Adrenal gland (tissue), 9 donors: ENCODE measurements at regions not wholly inside any gene's neighbourhood (a gene's known extent, or its start where the extent isn't known, plus 50 kb on each side); places are given as distances from the start of the nearest gene placed in this dataset.

ENCODE experiments used
- DNase-seq, 7 donors: peaks; one replicate each; pipeline ENCODE4 v3.0.0-alpha.2; 2019 to 2020
- H3K27ac ChIP-seq, 5 donors: fragments of 200-600 bp; sonication (generic) in 4 of 5; 1 replicate in 3 of 5; 2 replicates in 2 of 5; pipeline versions ENCODE4 v1.5.1 to v1.8.0; 2016 to 2020; ENCODE audit warnings: mild to moderate bottlenecking in 1 of 5
- H3K27me3 ChIP-seq: fragments of 200-600 bp; 2 replicates; pipeline ENCODE4 v1.8.0; 2021
- H3K36me3 ChIP-seq, 2 donors: fragments of 200-600 bp; replicated peaks in 1 of 2; 1 replicate in 1 of 2; 2 replicates in 1 of 2; pipeline versions ENCODE4 v1.5.1 to v1.8.0; 2018 to 2022
- H3K4me1 ChIP-seq, 2 donors: fragments of 200-600 bp; replicated peaks in 1 of 2; 1 replicate in 1 of 2; 2 replicates in 1 of 2; pipeline versions ENCODE4 v1.5.1 to v1.8.0; 2018 to 2021
- H3K4me3 ChIP-seq, 4 donors: fragments of 200-600 bp; sonication (generic) in 3 of 4; one replicate each; pipeline ENCODE4 v1.5.1; 2016 to 2018
- H3K9me3 ChIP-seq, 3 donors: fragments of 200-600 bp; sonication (generic) in 1 of 3; replicated peaks in 1 of 3; 1 replicate in 2 of 3; 2 replicates in 1 of 3; pipeline versions ENCODE4 v1.5.1 to v1.8.0; 2016 to 2021
- POLR2A ChIP-seq, 2 donors: fragments of 450-650 bp; IDR thresholded peaks; one replicate each; pipeline ENCODE4 v1.6.1; 2017; ENCODE audit warnings: antibody characterized with exemption in 2 of 2, mild to moderate bottlenecking in 2 of 2, moderate library complexity in 1 of 2
- WGBS, 4 donors: extraction: QIAGEN DNeasy Blood & Tissue Kit in 2 of 4; methylation state at CpG; one replicate each; pipeline versions ENCODE4 v1.1.5 to v1.1.7; 2013 to 2017; 5-methylcytosine and 5-hydroxymethylcytosine counted together
- intact Hi-C, 2 donors: fragments of 100-400 bp; cut with DNase I; formaldehyde crosslinking; loops; one replicate each; pipeline versions ENCODE4 v1.14.1 to v1.15.0; 2022 to 2023
- TF ChIP-seq, protein P1 (sequence below), 6 experiments: fragments of 450-650 bp in 4 of 6; fragments of 200-600 bp in 2 of 6; sonication (generic) in 1 of 6; IDR thresholded peaks; 1 replicate in 5 of 6; 2 replicates in 1 of 6; pipeline versions ENCODE4 v1.5.1 to v1.8.0; 2016 to 2021; ENCODE audit warnings: antibody characterized with exemption in 6 of 6, mild to moderate bottlenecking in 2 of 6, moderate library complexity in 1 of 6
- donor health status: healthy with polysubstance abuse.
- donor health status: Bipolar disorder and iron deficiency.
- donor health status: DM: yes; HTN: yes; CAD: no.
- donor health status: DM: no; HTN: no; CAD: no.
- donor health status: DM: no; HTN: no; CAD: no.

DNA sequence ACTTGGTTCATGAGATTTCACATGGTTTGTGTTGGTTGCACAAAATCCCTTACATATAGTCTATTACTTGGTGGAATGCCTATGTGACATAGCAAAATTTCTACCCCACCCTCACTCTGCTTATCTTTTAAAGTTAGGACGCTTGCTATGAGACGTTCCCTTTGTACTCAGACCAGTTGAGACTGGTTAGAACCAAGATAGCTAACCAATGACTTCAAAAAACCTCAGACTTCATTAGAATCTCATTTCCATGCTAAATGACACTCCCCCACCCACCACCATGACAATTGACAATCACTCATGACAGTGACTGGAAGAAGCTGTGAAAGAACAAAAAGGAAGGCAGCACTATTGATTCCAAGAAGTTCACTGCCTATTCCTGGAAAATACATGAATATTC, 313.6 kb downstream of the ETS1 start:
- Histone ChIP-seq H3K27ac (no peak overlapping the region), H3K4me1 (peaks cover 0 to 10% of the 10 kb centered on the region in 2 donors), H3K36me3 (no peaks in the 10 kb centered on the region), H3K27me3 (no peaks in the 10 kb centered on the region), H3K4me3 (no peak overlapping the region), H3K9me3 (no peaks in the 10 kb centered on the region)
- DNase-seq = no peak
- 84 to 98% (median 89%) methylated on average over 2 of the region's 2 CpGs for WGBS, 4 donors
- TF ChIP-seq POLR2A (IDR thresholded peaks at IDR 0.05) = no peak
- TF ChIP-seq, protein P1, sequence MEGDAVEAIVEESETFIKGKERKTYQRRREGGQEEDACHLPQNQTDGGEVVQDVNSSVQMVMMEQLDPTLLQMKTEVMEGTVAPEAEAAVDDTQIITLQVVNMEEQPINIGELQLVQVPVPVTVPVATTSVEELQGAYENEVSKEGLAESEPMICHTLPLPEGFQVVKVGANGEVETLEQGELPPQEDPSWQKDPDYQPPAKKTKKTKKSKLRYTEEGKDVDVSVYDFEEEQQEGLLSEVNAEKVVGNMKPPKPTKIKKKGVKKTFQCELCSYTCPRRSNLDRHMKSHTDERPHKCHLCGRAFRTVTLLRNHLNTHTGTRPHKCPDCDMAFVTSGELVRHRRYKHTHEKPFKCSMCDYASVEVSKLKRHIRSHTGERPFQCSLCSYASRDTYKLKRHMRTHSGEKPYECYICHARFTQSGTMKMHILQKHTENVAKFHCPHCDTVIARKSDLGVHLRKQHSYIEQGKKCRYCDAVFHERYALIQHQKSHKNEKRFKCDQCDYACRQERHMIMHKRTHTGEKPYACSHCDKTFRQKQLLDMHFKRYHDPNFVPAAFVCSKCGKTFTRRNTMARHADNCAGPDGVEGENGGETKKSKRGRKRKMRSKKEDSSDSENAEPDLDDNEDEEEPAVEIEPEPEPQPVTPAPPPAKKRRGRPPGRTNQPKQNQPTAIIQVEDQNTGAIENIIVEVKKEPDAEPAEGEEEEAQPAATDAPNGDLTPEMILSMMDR (IDR thresholded peaks at IDR 0.05) = no peak
- intact Hi-C loops = no loop called here

DNA sequence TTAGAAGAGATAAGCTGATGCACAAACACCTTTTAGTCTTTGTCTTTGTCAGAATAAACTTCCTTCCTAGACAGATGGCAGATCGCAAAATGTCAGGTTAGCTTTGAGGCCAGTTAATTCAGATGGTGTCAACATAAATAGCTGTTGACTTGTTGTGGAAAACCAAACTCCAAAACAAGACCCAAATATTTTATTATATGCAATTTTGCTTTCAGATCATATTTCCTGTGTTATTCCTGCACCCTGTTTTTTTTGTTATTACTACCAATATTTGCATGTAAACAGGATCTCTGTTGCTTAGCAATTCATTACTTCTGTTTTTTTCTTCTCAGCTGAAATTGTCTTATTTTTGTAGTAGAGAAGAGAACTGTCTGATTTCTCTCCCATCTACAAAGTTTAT, 316.0 kb downstream of the ETS1 start:
- WGBS, 4 donors = 56 to 77% (median 64%) methylated on average over 1 of the region's 1 CpG
- H3K4me3 ChIP-seq = no peak overlapping the region
- H3K4me1 ChIP-seq = peaks cover 0 to 10% of the 10 kb centered on the region in 2 donors
- no peaks in the 10 kb centered on the region for H3K9me3 ChIP-seq
- no peak for DNase-seq
- no peak overlapping the region for H3K27ac ChIP-seq
- H3K27me3 ChIP-seq = no peaks in the 10 kb centered on the region
- H3K36me3 ChIP-seq = no peaks in the 10 kb centered on the region
- TF ChIP-seq POLR2A (IDR thresholded peaks at IDR 0.05) = no peak
- TF ChIP-seq, protein P1 (IDR thresholded peaks at IDR 0.05) = no peak
- intact Hi-C loops = no loop called here

DNA sequence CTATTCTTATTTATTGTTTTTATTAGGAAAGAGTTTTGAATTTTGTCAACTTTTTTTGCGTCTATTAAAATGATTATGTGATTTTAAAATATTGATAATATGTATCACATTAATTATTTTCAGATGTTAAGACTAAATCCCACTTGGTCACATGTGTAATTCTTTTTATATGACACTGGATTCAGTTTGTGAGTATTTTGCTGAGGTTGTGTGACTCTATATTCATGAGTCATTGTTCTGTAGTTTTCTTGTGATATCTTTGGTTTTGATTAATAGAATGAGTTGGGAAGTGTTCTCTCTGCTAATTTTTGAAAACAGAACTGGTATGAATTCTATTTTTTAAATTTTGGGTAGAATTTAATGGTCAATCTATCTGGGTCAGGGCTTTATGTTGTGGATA, 317.9 kb downstream of the ETS1 start:
- Histone ChIP-seq H3K4me3 (no peak overlapping the region), H3K36me3 (no peaks in the 10 kb centered on the region), H3K27me3 (no peaks in the 10 kb centered on the region), H3K27ac (no peak overlapping the region), H3K4me1 (peaks cover 0 to 10% of the 10 kb centered on the region in 2 donors), H3K9me3 (no peaks in the 10 kb centered on the region)
- intact Hi-C loops = no loop called here
- no peak for DNase-seq
- 83 to 98% (median 85%) methylated on average over 1 of the region's 1 CpG for WGBS, 4 donors
- TF ChIP-seq POLR2A (IDR thresholded peaks at IDR 0.05) = no peak
- TF ChIP-seq, protein P1 (IDR thresholded peaks at IDR 0.05) = no peak

DNA sequence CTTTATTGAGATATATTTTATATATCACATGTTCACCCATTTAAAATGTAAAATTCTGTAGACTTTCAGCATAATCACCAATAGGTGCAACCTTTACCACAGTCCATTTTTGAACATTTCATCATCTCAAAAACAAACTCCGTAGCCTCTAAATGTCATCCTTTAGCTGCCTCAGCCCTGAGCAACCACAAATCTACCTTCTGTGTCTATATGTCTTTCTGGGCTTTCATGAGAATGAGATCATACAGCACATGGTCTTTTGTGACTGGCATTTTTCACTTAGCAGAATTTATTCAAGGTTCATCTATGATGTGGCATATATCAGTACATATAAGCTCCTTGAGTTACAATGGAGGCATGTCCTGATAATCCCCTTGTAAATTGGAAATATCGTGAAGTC, 320.5 kb downstream of the ETS1 start:
- 88 to 93% (median 89%) methylated on average over 2 of the region's 2 CpGs for WGBS, 4 donors
- intact Hi-C loops = no loop called here
- TF ChIP-seq, protein P1 (IDR thresholded peaks at IDR 0.05) = no peak
- TF ChIP-seq POLR2A (IDR thresholded peaks at IDR 0.05) = no peak
- H3K4me3 ChIP-seq = no peak overlapping the region
- H3K27ac ChIP-seq = no peak overlapping the region
- peaks cover 0 to 10% of the 10 kb centered on the region in 2 donors for H3K4me1 ChIP-seq
- DNase-seq = no peak
- H3K9me3 ChIP-seq = no peaks in the 10 kb centered on the region
- no peaks in the 10 kb centered on the region for H3K27me3 ChIP-seq
- H3K36me3 ChIP-seq = no peaks in the 10 kb centered on the region
